BJ (cell line): ENCODE measurements at regions not wholly inside any gene's neighbourhood (a gene's known extent, or its start where the extent isn't known, plus 50 kb on each side); places are given as distances from the start of the nearest gene placed in this dataset.

Experiments used
- CTCF ChIA-PET: fragments of 350-600 bp; formaldehyde crosslinking; extraction: SDS; loops from one replicate; lab custom pipeline; 2021; ENCODE audit warnings: antibody characterized with exemption, inconsistent platforms; lab: Yijun Ruan, JAX
- POLR2A ChIA-PET: fragments of 300-600 bp; sonication (Branson Sonifier 250); formaldehyde crosslinking; extraction: SDS; loops from one replicate; lab custom pipeline; 2021; ENCODE audit warnings: antibody characterized with exemption; lab: Charles Lee
- DNase-seq: peaks from one replicate; pipeline ENCODE4 v3.0.0-alpha.2; 2011; ENCODE audit warnings: low read depth
- H3K27me3 ChIP-seq: 2 replicates; pipeline ENCODE4 v1.6.0; 2011; ENCODE audit warnings: low read length; ENCODE audit not compliant: control insufficient read depth, insufficient read depth
- H3K36me3 ChIP-seq: 2 replicates; pipeline ENCODE4 v1.5.1; 2011; ENCODE audit warnings: low read length; ENCODE audit not compliant: control insufficient read depth, insufficient read depth
- H3K4me3 ChIP-seq: 2 replicates; pipeline ENCODE4 v1.5.1; 2011; ENCODE audit warnings: low read depth, mild to moderate bottlenecking, control low read depth, low read length
- CTCF ChIP-seq: IDR thresholded peaks from 2 replicates; pipeline ENCODE4 v1.5.1; 2011; ENCODE audit warnings: low read depth, mild to moderate bottlenecking, control low read depth, inconsistent platforms, low read length, moderate library complexity; ENCODE audit not compliant: insufficient read depth

GRCh38 chr4:29581457-29581856 lies 1138.7 kb upstream of the PCDH7 start:
- no peak for DNase-seq
- Histone ChIP-seq H3K27me3 (no peaks in the 10 kb centered on the region), H3K36me3 (no peaks in the 10 kb centered on the region), H3K4me3 (no peak overlapping the region)
- CTCF ChIA-PET: no interaction called here
- TF ChIP-seq CTCF: no peak
- POLR2A ChIA-PET: no interaction called here

- TF ChIP-seq CTCF: no peak
- no peak for DNase-seq
- POLR2A ChIA-PET: no interaction called here
- CTCF ChIA-PET: no interaction called here
- H3K27me3 ChIP-seq: no peaks in the 10 kb centered on the region
- H3K36me3 ChIP-seq: no peaks in the 10 kb centered on the region
- no peak overlapping the region for H3K4me3 ChIP-seq
Observed at GRCh38 chr4:29588617-29589016, 1131.6 kb upstream of the PCDH7 start.

- TF ChIP-seq CTCF: no peak
- Histone ChIP-seq H3K36me3 (no peaks in the 10 kb centered on the region), H3K27me3 (no peaks in the 10 kb centered on the region), H3K4me3 (no peak overlapping the region)
- ChIA-PET CTCF (no interaction called here), POLR2A (no interaction called here)
- no peak for DNase-seq
Observed at GRCh38 chr4:29596228-29596627, 1123.9 kb upstream of the PCDH7 start.

GRCh38 chr4:29619168-29619567 lies 1101.0 kb upstream of the PCDH7 start:
- Histone ChIP-seq H3K4me3 (no peak overlapping the region), H3K36me3 (no peaks in the 10 kb centered on the region), H3K27me3 (no peaks in the 10 kb centered on the region)
- no peak for TF ChIP-seq CTCF
- ChIA-PET CTCF (interaction anchor here (0.9 kb wide), 1 partner anchor 15 kb away, joined by 3 read pairs; no protein-coding TSS in a partner anchor), POLR2A (no interaction called here)
- no peak for DNase-seq

- DNase-seq: no peak
- CTCF ChIA-PET: no interaction called here
- H3K36me3 ChIP-seq: no peaks in the 10 kb centered on the region
- H3K4me3 ChIP-seq: no peak overlapping the region
- POLR2A ChIA-PET: no interaction called here
- H3K27me3 ChIP-seq: no peaks in the 10 kb centered on the region
- no peak for TF ChIP-seq CTCF
Observed at GRCh38 chr4:29632199-29632598, 1088.0 kb upstream of the PCDH7 start.
